GM23338 (cell line): ENCODE measurements at regions not wholly inside any gene's neighbourhood (a gene's known extent, or its start where the extent isn't known, plus 50 kb on each side); places are given as distances from the start of the nearest gene placed in this dataset.

Experiments used
- ATAC-seq: fragments of 200-7000 bp; cut with Tn5 transposase; 3 replicates; pipeline ENCODE4 v1.9.1; 2020
- DNase-seq: peaks from one replicate; pipeline ENCODE4 v3.0.0-alpha.2; 2015; ENCODE audit warnings: low spot score
- H2AFZ ChIP-seq: fragments of 200-600 bp; sonication (generic); 2 replicates; pipeline ENCODE4 v1.8.0; 2016; ENCODE audit warnings: antibody characterized with exemption, mild to moderate bottlenecking, moderate library complexity
- H3F3A ChIP-seq: fragments of 200-600 bp; sonication (generic); replicated peaks from 2 replicates; pipeline ENCODE4 v1.8.0; 2017; ENCODE audit warnings: antibody characterized with exemption, mixed run types, low read depth
- H3K27ac ChIP-seq: fragments of 200-600 bp; sonication (generic); 2 replicates; pipeline ENCODE4 v1.6.1; 2016; ENCODE audit warnings: low read depth
- H3K27me3 ChIP-seq: fragments of 200-600 bp; sonication (generic); 2 replicates; pipeline ENCODE4 v1.8.0; 2016; ENCODE audit warnings: mild to moderate bottlenecking, mixed run types, moderate library complexity; ENCODE audit not compliant: insufficient read depth
- H3K36me3 ChIP-seq: fragments of 200-600 bp; sonication (generic); 2 replicates; pipeline ENCODE4 v1.8.0; 2016; ENCODE audit warnings: mild to moderate bottlenecking; ENCODE audit not compliant: insufficient read depth
- H3K4me1 ChIP-seq: fragments of 200-600 bp; sonication (generic); 2 replicates; pipeline ENCODE4 v1.8.0; 2016; ENCODE audit warnings: mild to moderate bottlenecking, moderate library complexity; ENCODE audit not compliant: insufficient read depth
- H3K4me2 ChIP-seq: fragments of 200-600 bp; sonication (generic); 2 replicates; pipeline ENCODE4 v1.7.1; 2017; ENCODE audit warnings: mixed run types
- H3K4me3 ChIP-seq: fragments of 200-600 bp; sonication (generic); 2 replicates; pipeline ENCODE4 v1.6.1; 2016; ENCODE audit warnings: mixed run types
- H3K79me2 ChIP-seq: fragments of 200-600 bp; sonication (generic); replicated peaks from 2 replicates; pipeline ENCODE4 v1.8.0; 2017; ENCODE audit warnings: mild to moderate bottlenecking; ENCODE audit not compliant: insufficient read depth
- H3K9me2 ChIP-seq: fragments of 200-600 bp; sonication (generic); 2 replicates; pipeline ENCODE4 v1.8.0; 2017; ENCODE audit not compliant: insufficient read depth
- H4K20me1 ChIP-seq: fragments of 200-600 bp; sonication (generic); replicated peaks from 2 replicates; pipeline ENCODE4 v1.8.0; 2017; ENCODE audit warnings: mild to moderate bottlenecking; ENCODE audit not compliant: insufficient read depth
- H3K27ac Mint-ChIP-seq: 2 replicates; pipeline ENCODE4 v1.8.0; 2020; ENCODE audit warnings: inconsistent platforms, mild to moderate bottlenecking, moderate library complexity, mixed read lengths
- H3K27me3 Mint-ChIP-seq: 3 replicates; pipeline ENCODE4 v1.8.0; 2022; ENCODE audit warnings: low read depth, mild to moderate bottlenecking, moderate library complexity, mixed read lengths, inconsistent platforms; ENCODE audit not compliant: insufficient read depth, poor library complexity
- H3K36me3 Mint-ChIP-seq: 3 replicates; pipeline ENCODE4 v1.8.0; 2021; ENCODE audit warnings: low read depth, mild to moderate bottlenecking, inconsistent platforms, moderate library complexity, mixed read lengths
- H3K4me1 Mint-ChIP-seq: 3 replicates; pipeline ENCODE4 v1.8.0; 2020; ENCODE audit warnings: mild to moderate bottlenecking, inconsistent platforms, mixed read lengths
- H3K4me3 Mint-ChIP-seq: 3 replicates; pipeline ENCODE4 v1.8.0; 2021; ENCODE audit warnings: moderate library complexity, mild to moderate bottlenecking, inconsistent platforms, mixed read lengths
- H3K9me3 Mint-ChIP-seq: 3 replicates; pipeline ENCODE4 v1.8.0; 2020; ENCODE audit warnings: moderate library complexity, mild to moderate bottlenecking, inconsistent platforms, mixed read lengths
- CTCF ChIP-seq, 2 experiments: fragments of 200-600 bp in 1 of 2; sonication (generic) in 1 of 2; conservative IDR thresholded peaks; 2 replicates each; pipeline versions ENCODE4 v1.5.1 to v1.6.1; 2016 to 2017; ENCODE audit warnings: antibody characterized with exemption in 2 of 2, low read depth in 2 of 2, mild to moderate bottlenecking in 2 of 2, moderate library complexity in 1 of 2
- EZH2 ChIP-seq: fragments of 200-600 bp; sonication (generic); IDR thresholded peaks from one replicate; pipeline ENCODE4 v1.8.0; 2017; ENCODE audit warnings: antibody characterized with exemption, mild to moderate bottlenecking, low read depth; ENCODE audit not compliant: unreplicated experiment
- POLR2AphosphoS5 ChIP-seq: IDR thresholded peaks from 2 replicates; pipeline ENCODE4 v1.6.1; 2016; ENCODE audit warnings: antibody characterized with exemption, low read depth
- STAT1 ChIP-seq: IDR thresholded peaks from one replicate; pipeline ENCODE4 v1.6.1; 2016; ENCODE audit warnings: antibody characterized with exemption; ENCODE audit not compliant: unreplicated experiment
- ZNF331 ChIP-seq: fragments of 250-450 bp; sonication (Bioruptor Pico); IDR thresholded peaks from 2 replicates; pipeline ENCODE4 v1.5.0; 2020; ENCODE audit warnings: low read depth, mild to moderate bottlenecking, moderate library complexity
- ZNF462 ChIP-seq: fragments of 250-450 bp; sonication (Bioruptor Pico); IDR thresholded peaks from 2 replicates; pipeline ENCODE4 v1.5.0; 2020; ENCODE audit warnings: mild to moderate bottlenecking, moderate library complexity

- Histone ChIP-seq H3K4me2 (no peak overlapping the region), H3K4me1 (peaks cover 22% of the 10 kb centered on the region; the same call in 1 of the 2 replicates), H3K27ac (no peak overlapping the region), H2AFZ (no peak overlapping the region), H3K36me3 (no peaks in the 10 kb centered on the region; the same call in 1 of the 2 replicates), H3K4me3 (no peak overlapping the region), H3K79me2 (no peaks in the 10 kb centered on the region), H4K20me1 (no peaks in the 10 kb centered on the region), H3K9me2 (peaks cover 6% of the 10 kb centered on the region), H3K27me3 (no peaks in the 10 kb centered on the region), H3F3A (no peaks in the 10 kb centered on the region)
- Mint-ChIP-seq H3K27me3 (no peaks in the 10 kb centered on the region), H3K4me1 (peaks cover 13% of the 10 kb centered on the region; the same call in 2 of the 3 replicates), H3K27ac (no peak overlapping the region), H3K9me3 (peaks cover 14% of the 10 kb centered on the region), H3K36me3 (peaks cover 16% of the 10 kb centered on the region), H3K4me3 (no peak overlapping the region)
- no peak for TF ChIP-seq EZH2
- TF ChIP-seq POLR2AphosphoS5 = no peak
- no peak for TF ChIP-seq ZNF331 (CRISPR knock-in tag)
- no peak for TF ChIP-seq ZNF462
- no peak for TF ChIP-seq STAT1
- TF ChIP-seq CTCF (conservative IDR thresholded peaks at IDR 0.05; ENCODE audit: low read depth in 2 of 2) = no peak
- no peak for DNase-seq
- ATAC-seq = no peak
These were observed 295.9 kb upstream of the TNC start for GRCh38 chr9:115413766-115414382.
